SJCRH30 (cell line): ENCODE measurements at regions not wholly inside any gene's neighbourhood (a gene's known extent, or its start where the extent isn't known, plus 50 kb on each side); places are given as distances from the start of the nearest gene placed in this dataset.

Experiments
- DNase-seq, 2 experiments: peaks; one replicate each; pipeline ENCODE4 v3.0.0-alpha.2; 2015 to 2020
- H3K27ac ChIP-seq: fragments of 250-450 bp; sonication (Bioruptor Pico); 2 replicates; pipeline ENCODE4 v1.5.1; 2020; ENCODE audit warnings: mild to moderate bottlenecking, moderate library complexity
- H3K27me3 ChIP-seq: fragments of 250-450 bp; sonication (Bioruptor Pico); 2 replicates; pipeline ENCODE4 v1.5.1; 2020; ENCODE audit warnings: mild to moderate bottlenecking, moderate library complexity
- H3K36me3 ChIP-seq: fragments of 250-450 bp; sonication (Bioruptor Pico); 2 replicates; pipeline ENCODE4 v1.5.1; 2020; ENCODE audit warnings: mild to moderate bottlenecking, moderate library complexity
- H3K4me1 ChIP-seq: fragments of 250-450 bp; sonication (Bioruptor Pico); 2 replicates; pipeline ENCODE4 v1.5.1; 2020; ENCODE audit warnings: mild to moderate bottlenecking, moderate library complexity
- H3K4me3 ChIP-seq: fragments of 250-450 bp; sonication (Bioruptor Pico); 2 replicates; pipeline ENCODE4 v1.5.1; 2020; ENCODE audit warnings: mild to moderate bottlenecking, moderate library complexity
- H3K9me3 ChIP-seq: fragments of 250-450 bp; sonication (Bioruptor Pico); replicated peaks from 2 replicates; pipeline ENCODE4 v1.5.1; 2020; ENCODE audit warnings: mild to moderate bottlenecking, moderate library complexity

DNA sequence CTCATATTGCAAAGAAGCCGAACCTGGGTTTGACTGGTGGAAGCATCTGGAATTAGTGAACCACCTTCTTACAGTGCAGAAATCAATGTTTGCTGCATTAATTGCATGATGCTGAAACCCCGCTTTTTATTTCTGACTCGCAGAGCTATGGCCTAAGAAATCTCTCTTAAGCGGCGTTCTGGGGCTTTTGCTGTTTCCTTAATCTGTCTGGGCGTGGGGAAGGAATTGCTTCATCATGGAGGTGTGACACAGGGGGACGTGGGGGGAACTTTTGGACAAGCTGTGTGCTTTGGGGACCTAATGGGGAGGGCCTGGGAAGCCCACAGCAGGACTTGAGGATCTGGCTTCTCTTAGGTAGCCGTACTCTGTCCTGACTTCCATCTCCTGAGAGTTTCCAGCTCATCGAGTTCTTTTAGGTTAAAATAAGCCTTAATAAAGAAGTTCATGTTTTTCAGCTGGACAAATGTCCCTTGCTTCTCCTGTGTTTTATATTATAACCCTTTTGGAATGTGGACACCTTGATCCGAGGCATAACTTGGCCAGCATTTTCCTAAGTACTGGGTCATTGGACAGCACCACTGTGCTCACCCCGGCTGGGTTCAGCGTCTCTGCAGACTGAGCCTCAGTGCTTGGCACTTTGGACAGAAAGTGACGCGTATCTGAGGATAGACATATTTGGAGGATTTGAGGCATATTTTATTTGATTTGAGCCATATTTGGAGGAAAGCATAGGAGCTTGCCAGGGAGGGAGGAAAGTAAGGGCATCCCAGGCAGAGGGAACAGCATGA is 192.1 kb upstream of the MYL2 start:
- Histone ChIP-seq H3K27me3 (no peaks in the 10 kb centered on the region), H3K27ac (no peak overlapping the region), H3K4me3 (no peak overlapping the region), H3K36me3 (no peaks in the 10 kb centered on the region), H3K4me1 (no peaks in the 10 kb centered on the region), H3K9me3 (no peaks in the 10 kb centered on the region)
- no peak for DNase-seq

DNA sequence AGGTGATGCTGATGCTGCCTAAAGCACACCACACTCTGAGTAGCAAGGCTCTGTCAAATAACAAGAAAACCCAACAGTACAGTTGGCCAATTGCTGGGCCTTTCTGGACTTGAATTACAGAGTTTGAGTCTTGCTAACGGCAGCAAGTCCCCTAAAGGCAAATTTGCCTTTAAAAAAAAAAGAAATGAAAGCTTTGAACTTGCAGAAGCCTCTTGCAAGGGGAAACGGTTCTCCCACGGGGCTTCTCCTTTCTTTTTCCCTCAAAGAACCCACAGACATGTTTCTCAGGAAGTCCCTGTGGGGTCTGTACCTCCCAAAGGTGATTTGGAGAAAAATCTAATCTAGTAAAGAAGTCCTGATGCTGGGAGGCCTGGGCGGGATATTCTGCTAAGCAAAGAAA is 191.3 kb upstream of the MYL2 start:
- no peaks in the 10 kb centered on the region for H3K9me3 ChIP-seq
- no peaks in the 10 kb centered on the region for H3K4me1 ChIP-seq
- H3K36me3 ChIP-seq, result no peaks in the 10 kb centered on the region
- H3K27me3 ChIP-seq, result no peaks in the 10 kb centered on the region
- H3K4me3 ChIP-seq, result no peak overlapping the region
- no peak for DNase-seq
- H3K27ac ChIP-seq, result no peak overlapping the region

DNA sequence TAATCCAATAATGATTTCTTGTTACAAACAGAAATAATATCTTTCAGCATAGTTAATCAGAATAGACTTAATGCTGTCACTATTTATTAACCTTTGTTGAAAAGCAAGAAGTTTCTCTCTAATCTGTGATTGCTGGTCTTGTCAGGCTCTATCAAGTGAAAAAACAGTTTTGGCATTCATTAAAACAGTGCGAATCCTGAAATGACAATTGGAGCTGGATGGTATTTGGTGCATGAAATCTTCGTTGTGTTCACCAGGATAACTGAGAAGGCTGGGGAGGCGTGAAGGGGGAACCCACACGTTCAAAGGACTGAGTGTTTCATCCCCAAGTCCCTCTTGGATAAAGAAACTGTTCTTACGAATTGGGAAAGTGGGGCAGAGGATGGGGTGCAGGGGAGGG is 190.2 kb upstream of the MYL2 start:
- Histone ChIP-seq H3K27ac (no peak overlapping the region), H3K4me3 (no peak overlapping the region), H3K9me3 (no peaks in the 10 kb centered on the region), H3K4me1 (no peaks in the 10 kb centered on the region), H3K36me3 (no peaks in the 10 kb centered on the region), H3K27me3 (no peaks in the 10 kb centered on the region)
- no peak for DNase-seq

DNA sequence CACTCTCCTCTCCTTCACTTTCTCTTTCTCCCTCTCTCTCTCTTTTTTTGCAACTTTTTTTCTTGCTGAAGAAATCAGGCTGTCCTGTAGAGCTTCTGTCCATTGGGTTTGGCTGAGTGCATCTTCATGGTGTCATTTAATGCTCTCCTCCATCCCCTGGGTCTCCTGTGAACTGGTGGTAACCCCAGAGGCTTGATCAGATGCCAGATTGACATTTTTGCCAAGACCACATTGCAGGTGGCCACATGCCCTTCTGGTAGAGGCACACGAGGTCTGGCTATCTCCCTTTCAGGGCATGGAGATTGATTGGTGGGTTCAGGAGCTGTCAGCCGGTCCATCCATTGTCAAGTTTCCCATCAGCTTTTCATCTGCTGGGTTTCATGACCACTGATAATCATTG is 188.3 kb upstream of the MYL2 start:
- Histone ChIP-seq H3K36me3 (no peaks in the 10 kb centered on the region), H3K27ac (no peak overlapping the region), H3K4me3 (no peak overlapping the region), H3K4me1 (no peaks in the 10 kb centered on the region), H3K9me3 (no peaks in the 10 kb centered on the region), H3K27me3 (no peaks in the 10 kb centered on the region)
- no peak for DNase-seq

DNA sequence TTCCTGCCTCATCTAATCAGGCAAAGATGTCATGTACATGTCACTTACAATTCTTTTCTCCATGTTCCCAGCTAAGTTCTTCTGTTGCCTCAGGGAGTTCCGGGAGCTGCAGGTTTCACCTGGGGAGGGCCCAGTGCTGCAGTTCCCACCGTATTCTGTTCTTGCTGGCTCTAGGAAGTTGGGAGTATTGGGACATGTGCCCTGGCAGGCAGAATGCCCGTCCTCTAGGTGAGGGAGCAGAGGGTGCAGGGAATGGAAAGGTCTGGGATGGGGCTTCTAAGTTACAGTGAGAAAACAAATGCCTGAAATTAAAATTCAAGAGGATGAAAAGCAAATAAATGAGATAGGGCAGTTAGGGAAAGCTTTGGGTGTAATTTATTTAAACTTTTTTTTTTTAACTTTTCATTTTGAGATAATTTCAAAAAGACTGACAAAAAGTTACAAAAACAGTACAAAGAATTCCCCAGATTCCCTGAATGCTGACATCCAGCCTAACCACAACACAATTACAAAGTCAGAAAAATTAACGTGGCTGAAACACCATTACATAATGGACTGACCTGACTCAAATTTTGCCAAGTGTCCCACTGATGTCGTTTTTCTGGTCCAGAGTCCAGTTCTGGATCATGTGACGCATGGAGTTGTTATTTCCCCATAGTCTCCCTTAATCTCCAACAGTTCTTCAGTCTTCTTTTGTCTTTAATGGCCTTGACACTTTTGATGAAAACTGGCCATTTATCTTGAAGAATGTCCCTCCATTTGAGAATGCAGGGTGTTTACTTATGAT is 187.2 kb upstream of the MYL2 start:
- H3K36me3 ChIP-seq, result no peaks in the 10 kb centered on the region
- no peaks in the 10 kb centered on the region for H3K27me3 ChIP-seq
- H3K4me3 ChIP-seq, result no peak overlapping the region
- DNase-seq, result no peak
- no peaks in the 10 kb centered on the region for H3K4me1 ChIP-seq
- H3K27ac ChIP-seq, result no peak overlapping the region
- H3K9me3 ChIP-seq, result no peaks in the 10 kb centered on the region

DNA sequence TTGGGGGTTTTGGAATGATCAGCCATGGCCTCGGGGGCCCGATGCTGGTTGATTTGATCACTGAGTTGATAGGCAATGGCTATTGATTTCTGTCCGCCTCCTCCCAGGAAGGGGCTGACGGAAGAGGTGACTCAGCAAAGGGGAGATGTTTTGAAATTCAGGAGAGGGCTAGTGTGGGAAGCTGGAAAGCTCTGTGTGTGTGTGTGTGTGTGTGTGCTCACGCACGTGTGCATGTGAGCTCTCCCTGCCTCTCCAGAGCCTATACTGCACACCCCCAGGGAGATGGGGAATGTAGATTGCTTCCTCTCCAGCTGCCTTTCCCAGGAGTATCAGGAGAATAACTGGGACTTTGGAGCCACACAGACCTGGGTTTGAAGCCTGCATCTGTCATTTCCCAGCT is 184.9 kb upstream of the MYL2 start:
- DNase-seq, result no peak
- Histone ChIP-seq H3K27ac (no peak overlapping the region), H3K4me3 (no peak overlapping the region), H3K4me1 (no peaks in the 10 kb centered on the region), H3K27me3 (no peaks in the 10 kb centered on the region), H3K36me3 (no peaks in the 10 kb centered on the region), H3K9me3 (no peaks in the 10 kb centered on the region)

DNA sequence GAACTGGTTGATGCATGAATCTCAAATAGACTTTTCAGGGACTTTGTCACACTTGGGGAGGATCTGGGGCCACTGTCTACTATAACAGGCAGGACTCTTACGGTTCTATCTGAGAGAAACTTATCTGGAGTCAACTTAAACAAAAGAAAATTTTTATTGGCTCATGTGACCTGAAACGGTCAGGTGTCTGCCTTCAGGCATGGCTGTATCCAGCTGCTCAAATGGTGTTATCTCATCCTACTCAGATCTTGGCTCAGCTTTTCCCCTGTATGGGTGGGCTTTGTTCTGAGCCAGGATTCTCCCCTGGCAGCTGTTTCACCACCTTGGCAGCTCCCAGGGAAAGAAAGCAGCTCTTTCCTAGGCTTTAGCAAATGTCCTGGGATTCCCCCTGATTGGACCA is 183.2 kb upstream of the MYL2 start:
- H3K4me3 ChIP-seq, result no peak overlapping the region
- no peak for DNase-seq
- H3K36me3 ChIP-seq, result no peaks in the 10 kb centered on the region
- 0 out of 2 replicates have a peak, but pooled peaks cover 4% of the 10 kb centered on the region for H3K27me3 ChIP-seq
- no peak overlapping the region for H3K27ac ChIP-seq
- H3K4me1 ChIP-seq, result no peaks in the 10 kb centered on the region
- H3K9me3 ChIP-seq, result no peaks in the 10 kb centered on the region

DNA sequence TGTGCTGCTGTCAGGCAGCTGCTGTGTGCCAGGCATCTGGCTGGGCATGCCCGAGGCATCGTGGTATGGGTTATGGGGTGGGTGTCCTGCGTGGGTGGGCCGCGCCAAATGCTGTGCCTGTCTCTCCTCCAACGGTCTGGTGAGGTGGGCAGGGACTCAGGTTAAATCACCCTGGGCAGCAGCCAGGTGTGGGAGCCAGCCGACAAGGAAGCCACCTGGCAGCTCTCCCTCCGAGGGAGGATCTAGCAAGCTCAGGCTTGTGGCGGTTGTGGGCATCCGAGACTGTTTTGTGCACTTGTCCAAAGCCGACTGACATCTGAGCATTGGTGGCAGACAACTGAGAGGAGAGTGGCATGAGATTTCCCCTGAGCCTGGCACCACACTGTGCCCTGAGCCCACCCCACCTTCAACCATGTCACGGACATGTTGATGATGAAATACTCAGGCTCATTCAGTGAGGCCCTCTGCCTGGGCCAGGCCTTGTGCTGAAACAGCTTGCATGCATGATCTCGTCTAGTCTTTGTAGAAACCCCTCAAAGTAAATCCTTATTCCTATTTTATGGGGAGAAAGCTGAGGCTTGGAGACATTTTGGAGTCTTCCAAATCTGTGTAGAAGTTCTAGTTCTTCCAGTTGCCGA is 181.8 kb upstream of the MYL2 start:
- H3K27me3 ChIP-seq, result 0 out of 2 replicates have a peak, but pooled peaks cover 4% of the 10 kb centered on the region
- DNase-seq, result no peak

DNA sequence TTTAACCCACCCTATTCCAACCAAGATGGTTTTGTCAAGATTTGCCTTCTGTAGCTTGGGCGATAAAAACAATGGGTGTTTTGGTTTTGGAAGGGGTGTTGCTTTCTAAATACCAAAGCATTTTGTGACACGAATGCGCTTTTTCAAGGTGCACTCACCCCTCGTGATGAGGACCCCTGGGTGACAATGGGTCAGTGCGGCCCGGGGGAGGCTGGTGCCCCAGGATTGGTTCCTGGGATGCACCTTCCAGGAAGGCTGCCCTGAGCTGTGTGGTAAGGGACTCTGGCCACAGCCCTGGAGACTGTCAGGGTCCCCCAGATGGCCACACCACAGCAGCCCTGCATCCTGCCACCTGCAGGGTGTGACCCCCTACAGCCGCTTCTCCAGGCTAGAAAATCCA is 180.6 kb upstream of the MYL2 start:
- no peak overlapping the region for H3K4me3 ChIP-seq
- H3K27ac ChIP-seq, result no peak overlapping the region
- no peaks in the 10 kb centered on the region for H3K9me3 ChIP-seq
- H3K36me3 ChIP-seq, result no peaks in the 10 kb centered on the region
- no peaks in the 10 kb centered on the region for H3K4me1 ChIP-seq
- DNase-seq, result no peak
- 0 out of 2 replicates have a peak, but pooled peaks cover 4% of the 10 kb centered on the region for H3K27me3 ChIP-seq

More for the DNA sequence above, 181.8 kb upstream of the MYL2 start:
- Histone ChIP-seq H3K27ac (no peak overlapping the region), H3K4me3 (no peak overlapping the region), H3K9me3 (no peaks in the 10 kb centered on the region), H3K36me3 (no peaks in the 10 kb centered on the region), H3K4me1 (no peaks in the 10 kb centered on the region)

DNA sequence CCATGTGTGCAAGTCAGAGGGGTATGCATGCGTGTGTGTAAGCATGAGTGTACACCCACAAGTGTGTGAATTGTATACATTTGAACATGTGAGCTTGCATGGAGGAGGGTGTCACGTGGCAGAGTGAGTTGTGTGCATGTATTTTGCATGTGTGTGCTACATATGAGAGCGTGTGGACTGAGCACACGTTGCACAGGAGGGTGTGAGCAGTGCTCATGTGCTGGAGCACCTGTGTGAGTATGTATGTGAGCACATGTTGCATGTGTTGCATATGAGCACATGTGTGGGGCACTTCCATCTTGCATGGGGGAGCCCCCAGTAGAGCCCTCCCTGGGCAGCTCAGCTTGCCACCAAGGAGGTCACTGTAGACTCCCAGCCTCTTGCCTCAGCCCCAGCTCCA is 180.2 kb upstream of the MYL2 start:
- no peaks in the 10 kb centered on the region for H3K36me3 ChIP-seq
- no peak for DNase-seq
- 0 out of 2 replicates have a peak, but pooled peaks cover 4% of the 10 kb centered on the region for H3K27me3 ChIP-seq
- H3K4me1 ChIP-seq, result no peaks in the 10 kb centered on the region
- no peaks in the 10 kb centered on the region for H3K9me3 ChIP-seq
- no peak overlapping the region for H3K27ac ChIP-seq
- no peak overlapping the region for H3K4me3 ChIP-seq

DNA sequence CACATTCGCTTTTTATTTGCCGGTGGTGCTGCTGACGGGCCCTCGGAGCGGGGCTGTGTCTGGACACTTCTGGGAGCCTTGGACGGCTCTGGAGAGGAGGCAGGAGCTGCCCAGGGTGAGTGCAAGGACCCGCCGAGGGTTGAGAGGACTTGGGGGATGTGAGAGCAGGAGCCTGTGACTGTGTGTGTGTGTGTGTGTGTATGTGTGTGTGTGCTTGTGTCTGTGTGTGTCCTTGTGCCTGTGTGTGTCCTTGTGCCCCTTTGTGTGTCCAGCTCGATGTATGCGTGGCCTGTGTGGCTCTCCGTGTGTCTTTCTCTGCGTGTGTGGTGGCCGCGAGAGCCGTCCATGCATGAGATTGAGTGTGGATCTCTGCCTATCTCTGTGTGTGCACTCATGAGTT is 179.6 kb upstream of the MYL2 start:
- H3K36me3 ChIP-seq, result no peaks in the 10 kb centered on the region
- H3K27ac ChIP-seq, result no peak overlapping the region
- H3K4me3 ChIP-seq, result no peak overlapping the region
- no peak for DNase-seq
- H3K4me1 ChIP-seq, result no peaks in the 10 kb centered on the region
- no peaks in the 10 kb centered on the region for H3K9me3 ChIP-seq
- 0 out of 2 replicates have a peak, but pooled peaks cover 4% of the 10 kb centered on the region for H3K27me3 ChIP-seq

DNA sequence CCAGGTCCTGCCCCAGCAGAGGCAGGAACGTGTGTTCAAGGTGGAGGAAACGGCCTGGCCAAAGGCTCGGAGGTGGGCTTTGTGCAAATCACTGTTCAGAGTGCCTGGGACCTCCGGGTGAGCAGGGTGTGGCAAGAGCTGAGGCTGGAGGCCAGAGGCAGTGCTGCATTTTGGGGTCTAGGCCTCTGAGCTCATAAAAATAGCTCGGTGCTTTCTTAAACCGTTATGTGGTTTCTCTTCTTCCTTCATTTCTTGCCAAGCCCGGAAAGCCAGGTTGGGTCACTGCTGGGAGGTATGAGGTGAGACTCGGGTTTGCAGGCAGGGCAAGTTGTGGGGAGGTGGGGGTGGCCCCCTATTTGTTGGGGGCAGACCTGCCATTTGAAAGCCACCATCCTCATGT is 178.8 kb upstream of the MYL2 start:
- no peaks in the 10 kb centered on the region for H3K9me3 ChIP-seq
- H3K27me3 ChIP-seq, result 0 out of 2 replicates have a peak, but pooled peaks cover 4% of the 10 kb centered on the region
- no peaks in the 10 kb centered on the region for H3K36me3 ChIP-seq

DNA sequence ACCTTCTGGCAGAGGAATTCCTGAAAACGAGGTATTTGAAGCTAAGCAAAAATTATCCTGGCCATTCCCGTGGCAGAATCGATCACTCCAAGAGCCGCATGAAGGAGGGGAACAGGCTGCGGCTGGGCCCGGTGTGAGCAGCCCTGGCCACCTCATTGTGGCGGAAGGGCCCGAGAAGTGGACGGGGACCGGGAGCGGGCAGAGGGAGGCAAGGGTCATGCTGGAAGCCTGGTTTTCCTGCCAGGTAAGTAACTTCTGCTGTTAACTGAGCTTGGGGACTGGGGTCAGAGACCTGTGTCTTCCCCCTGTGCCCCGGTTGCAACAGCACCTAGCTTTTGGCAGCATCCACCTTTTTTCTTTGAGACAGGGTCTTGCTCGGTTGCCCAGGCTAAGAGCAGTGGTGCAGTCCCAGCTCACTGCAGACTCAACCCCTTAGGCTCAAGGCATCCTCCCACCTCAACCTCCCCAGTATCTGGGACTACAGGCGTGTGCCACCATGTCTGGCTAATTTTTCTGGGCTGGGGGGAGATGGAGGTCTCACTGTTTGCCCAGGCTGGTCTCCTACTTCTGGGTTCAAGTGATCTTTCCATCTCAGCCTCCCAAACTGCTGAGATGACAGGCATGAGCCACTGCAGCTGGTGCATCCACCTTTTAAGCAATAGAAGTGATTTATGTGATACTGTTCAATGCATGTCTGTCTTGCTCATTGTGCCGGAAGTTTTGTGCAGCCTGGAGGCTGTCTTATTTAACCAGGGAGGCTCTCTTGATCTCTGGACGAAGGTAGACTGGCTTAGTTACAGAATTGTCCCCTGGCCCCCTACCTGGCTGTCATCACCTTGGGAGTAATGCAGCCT is 174.0 kb upstream of the MYL2 start:
- Histone ChIP-seq H3K4me1 (no peaks in the 10 kb centered on the region), H3K27ac (no peak overlapping the region), H3K27me3 (0 out of 2 replicates have a peak, but pooled peaks cover 4% of the 10 kb centered on the region), H3K4me3 (no peak overlapping the region), H3K36me3 (no peaks in the 10 kb centered on the region), H3K9me3 (no peaks in the 10 kb centered on the region)
- no peak for DNase-seq

More for the DNA sequence above, 178.8 kb upstream of the MYL2 start:
- no peaks in the 10 kb centered on the region for H3K4me1 ChIP-seq
- no peak for DNase-seq
- H3K27ac ChIP-seq, result no peak overlapping the region
- no peak overlapping the region for H3K4me3 ChIP-seq

DNA sequence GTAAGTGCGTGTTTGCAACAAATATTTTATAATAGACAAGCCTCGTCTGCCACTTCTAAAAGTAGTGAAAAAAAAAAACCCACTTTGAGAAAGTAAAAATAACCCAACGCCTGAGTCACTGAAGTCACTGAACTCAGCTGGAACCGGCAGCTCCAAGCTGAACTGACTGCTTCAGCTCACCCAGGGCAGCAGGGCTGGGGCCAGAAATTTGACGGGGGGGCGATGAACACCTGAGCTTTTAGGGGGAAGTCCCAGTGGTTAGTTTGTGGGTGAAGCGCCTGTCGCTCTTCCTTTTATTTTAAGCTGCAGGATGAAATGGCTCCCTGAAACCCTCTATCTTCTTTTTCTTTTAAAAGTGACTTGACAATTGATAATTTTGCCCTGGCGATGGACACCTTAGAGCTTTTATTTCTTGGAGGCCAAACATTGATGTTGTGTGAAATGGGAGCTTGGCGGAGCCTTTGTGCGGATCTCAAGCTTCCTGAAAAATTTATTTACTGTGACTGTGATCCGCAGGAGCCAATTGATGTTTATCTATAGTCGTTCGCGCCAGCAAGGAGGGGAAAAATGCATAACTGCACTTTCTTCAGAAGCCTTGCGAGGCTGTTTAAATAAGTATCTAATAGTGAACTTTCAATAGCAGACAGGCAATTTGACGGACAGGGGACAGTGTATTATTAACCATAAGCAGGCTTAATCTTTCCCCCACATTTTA is 173.2 kb upstream of the MYL2 start:
- no peak for DNase-seq

More for the DNA sequence above, 173.2 kb upstream of the MYL2 start:
- Histone ChIP-seq H3K9me3 (no peaks in the 10 kb centered on the region), H3K4me3 (no peak overlapping the region), H3K27ac (no peak overlapping the region), H3K36me3 (no peaks in the 10 kb centered on the region), H3K4me1 (no peaks in the 10 kb centered on the region), H3K27me3 (no peaks in the 10 kb centered on the region)
